ENCODE measurements at regions not wholly inside any gene's neighbourhood (a gene's known extent, or its start where the extent isn't known, plus 50 kb on each side); places are given as distances from the start of the nearest gene placed in this dataset.

DNA sequence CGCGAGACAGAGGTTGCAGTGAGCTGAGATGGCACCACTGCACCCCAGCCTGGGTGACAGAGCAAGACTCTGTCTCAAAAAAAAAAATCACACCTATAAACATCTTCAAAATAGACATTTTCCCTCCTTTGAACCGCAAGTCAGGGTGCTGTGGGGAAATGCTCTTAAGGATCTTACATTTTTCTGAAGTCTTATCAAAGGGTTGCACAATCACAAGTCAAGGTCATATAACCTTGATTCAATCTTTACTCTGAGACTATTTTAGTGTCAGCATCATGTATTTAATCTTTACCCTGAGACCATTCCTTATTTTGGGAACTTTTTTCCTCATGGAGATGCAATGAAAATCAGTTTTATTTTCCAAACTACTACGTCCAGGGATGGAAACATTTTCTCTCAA, 62.8 kb upstream of the RANBP3L start:
- Histone ChIP-seq H3K27me3 (ENCODE audit: insufficient read depth, poor library complexity, severe bottlenecking) (no peaks in the 10 kb centered on the region), H3K4me3 (replicated peaks; ENCODE audit: insufficient read depth, low read length) (no peak overlapping the region), H3K27ac (replicated peaks) (no peak overlapping the region)
- no peak for DNase-seq (ENCODE audit: low read depth in 1 of 2, low spot score in 1 of 2)
- TF ChIP-seq, protein P1, sequence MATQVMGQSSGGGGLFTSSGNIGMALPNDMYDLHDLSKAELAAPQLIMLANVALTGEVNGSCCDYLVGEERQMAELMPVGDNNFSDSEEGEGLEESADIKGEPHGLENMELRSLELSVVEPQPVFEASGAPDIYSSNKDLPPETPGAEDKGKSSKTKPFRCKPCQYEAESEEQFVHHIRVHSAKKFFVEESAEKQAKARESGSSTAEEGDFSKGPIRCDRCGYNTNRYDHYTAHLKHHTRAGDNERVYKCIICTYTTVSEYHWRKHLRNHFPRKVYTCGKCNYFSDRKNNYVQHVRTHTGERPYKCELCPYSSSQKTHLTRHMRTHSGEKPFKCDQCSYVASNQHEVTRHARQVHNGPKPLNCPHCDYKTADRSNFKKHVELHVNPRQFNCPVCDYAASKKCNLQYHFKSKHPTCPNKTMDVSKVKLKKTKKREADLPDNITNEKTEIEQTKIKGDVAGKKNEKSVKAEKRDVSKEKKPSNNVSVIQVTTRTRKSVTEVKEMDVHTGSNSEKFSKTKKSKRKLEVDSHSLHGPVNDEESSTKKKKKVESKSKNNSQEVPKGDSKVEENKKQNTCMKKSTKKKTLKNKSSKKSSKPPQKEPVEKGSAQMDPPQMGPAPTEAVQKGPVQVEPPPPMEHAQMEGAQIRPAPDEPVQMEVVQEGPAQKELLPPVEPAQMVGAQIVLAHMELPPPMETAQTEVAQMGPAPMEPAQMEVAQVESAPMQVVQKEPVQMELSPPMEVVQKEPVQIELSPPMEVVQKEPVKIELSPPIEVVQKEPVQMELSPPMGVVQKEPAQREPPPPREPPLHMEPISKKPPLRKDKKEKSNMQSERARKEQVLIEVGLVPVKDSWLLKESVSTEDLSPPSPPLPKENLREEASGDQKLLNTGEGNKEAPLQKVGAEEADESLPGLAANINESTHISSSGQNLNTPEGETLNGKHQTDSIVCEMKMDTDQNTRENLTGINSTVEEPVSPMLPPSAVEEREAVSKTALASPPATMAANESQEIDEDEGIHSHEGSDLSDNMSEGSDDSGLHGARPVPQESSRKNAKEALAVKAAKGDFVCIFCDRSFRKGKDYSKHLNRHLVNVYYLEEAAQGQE (IDR thresholded peaks at IDR 0.05; ENCODE audit: insufficient replicate concordance, low read depth): no peak
- no peak for TF ChIP-seq GABPA (IDR thresholded peaks at IDR 0.05; ENCODE audit: low read depth)
- no peak for TF ChIP-seq POLR2AphosphoS5 (IDR thresholded peaks at IDR 0.05; ENCODE audit: low read depth)
- TF ChIP-seq, protein P2, sequence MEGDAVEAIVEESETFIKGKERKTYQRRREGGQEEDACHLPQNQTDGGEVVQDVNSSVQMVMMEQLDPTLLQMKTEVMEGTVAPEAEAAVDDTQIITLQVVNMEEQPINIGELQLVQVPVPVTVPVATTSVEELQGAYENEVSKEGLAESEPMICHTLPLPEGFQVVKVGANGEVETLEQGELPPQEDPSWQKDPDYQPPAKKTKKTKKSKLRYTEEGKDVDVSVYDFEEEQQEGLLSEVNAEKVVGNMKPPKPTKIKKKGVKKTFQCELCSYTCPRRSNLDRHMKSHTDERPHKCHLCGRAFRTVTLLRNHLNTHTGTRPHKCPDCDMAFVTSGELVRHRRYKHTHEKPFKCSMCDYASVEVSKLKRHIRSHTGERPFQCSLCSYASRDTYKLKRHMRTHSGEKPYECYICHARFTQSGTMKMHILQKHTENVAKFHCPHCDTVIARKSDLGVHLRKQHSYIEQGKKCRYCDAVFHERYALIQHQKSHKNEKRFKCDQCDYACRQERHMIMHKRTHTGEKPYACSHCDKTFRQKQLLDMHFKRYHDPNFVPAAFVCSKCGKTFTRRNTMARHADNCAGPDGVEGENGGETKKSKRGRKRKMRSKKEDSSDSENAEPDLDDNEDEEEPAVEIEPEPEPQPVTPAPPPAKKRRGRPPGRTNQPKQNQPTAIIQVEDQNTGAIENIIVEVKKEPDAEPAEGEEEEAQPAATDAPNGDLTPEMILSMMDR (IDR thresholded peaks at IDR 0.05; ENCODE audit: insufficient read depth, low read length): no peak
- TF ChIP-seq SPI1 (IDR thresholded peaks at IDR 0.05; ENCODE audit: borderline replicate concordance, low read depth): no peak

DNA sequence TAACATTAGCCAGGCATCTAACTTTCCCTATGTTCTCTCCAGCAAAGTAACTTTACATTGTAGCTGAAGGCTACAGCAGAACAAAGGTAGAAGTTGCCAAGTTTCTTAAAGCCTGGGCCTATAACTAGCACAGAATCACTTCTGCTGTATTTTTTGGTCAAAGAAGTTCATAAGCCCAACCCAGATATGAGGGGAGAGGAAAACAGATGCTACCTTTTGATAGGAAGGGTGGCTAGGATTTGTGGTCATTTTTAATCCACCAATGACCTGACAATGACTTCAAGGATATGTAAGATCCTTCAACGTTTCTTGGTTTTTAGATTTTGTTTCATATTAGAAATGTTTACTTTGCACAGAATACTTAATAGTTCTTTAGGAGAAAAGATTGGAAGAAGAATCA, 64.2 kb upstream of the RANBP3L start:
- DNase-seq (ENCODE audit: low read depth in 1 of 2, low spot score in 1 of 2): no peak
- H3K27me3 ChIP-seq (ENCODE audit: insufficient read depth, poor library complexity, severe bottlenecking): no peaks in the 10 kb centered on the region
- H3K27ac ChIP-seq (replicated peaks): no peak overlapping the region
- TF ChIP-seq POLR2AphosphoS5 (IDR thresholded peaks at IDR 0.05; ENCODE audit: low read depth) (no peak), GABPA (IDR thresholded peaks at IDR 0.05; ENCODE audit: low read depth) (no peak), SPI1 (IDR thresholded peaks at IDR 0.05; ENCODE audit: borderline replicate concordance, low read depth) (no peak)
- TF ChIP-seq, protein P2 (IDR thresholded peaks at IDR 0.05; ENCODE audit: insufficient read depth, low read length): no peak
- TF ChIP-seq, protein P1 (IDR thresholded peaks at IDR 0.05; ENCODE audit: insufficient replicate concordance, low read depth): no peak
- no peak overlapping the region for H3K4me3 ChIP-seq (replicated peaks; ENCODE audit: insufficient read depth, low read length)

DNA sequence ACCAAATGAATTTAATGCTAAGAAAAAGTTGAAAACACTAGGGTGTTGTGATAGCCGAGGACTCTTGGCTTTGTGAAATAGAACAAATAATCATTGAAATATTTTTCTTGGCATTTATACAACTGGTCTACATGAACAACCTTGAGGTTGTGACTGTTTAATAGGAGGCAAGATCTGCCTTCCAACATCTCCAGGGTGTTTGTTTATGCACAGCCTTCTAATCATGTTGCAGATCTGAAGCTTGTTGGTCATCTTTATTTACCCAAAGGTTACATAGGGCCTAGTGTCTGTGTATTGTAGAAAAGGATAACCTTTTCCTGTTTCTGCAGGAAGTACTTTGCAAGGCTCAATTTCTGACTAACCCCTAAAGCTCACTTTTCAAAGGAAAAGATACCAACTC, 65.2 kb upstream of the RANBP3L start:
- H3K4me3 ChIP-seq (replicated peaks; ENCODE audit: insufficient read depth, low read length): no peak overlapping the region

DNA sequence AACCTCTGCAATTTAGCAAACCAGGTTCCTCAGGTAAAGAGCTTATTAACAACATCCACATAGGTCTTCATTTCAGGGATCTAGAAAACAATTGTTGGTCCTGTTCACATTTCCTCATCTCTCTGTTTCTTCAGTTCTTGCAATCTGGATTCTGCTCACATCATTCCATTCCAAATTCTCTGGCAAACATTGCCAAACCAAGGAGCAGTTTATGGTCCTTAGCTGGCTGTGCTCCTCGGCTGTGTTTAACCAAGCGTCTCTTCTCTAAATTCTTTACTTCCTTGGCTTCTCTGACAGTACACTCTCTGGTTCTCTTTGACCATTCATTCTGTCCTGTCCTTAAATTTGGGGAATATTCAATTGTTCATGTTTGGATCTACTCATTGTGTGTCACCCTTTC, 65.8 kb upstream of the RANBP3L start:
- no peak overlapping the region for H3K4me3 ChIP-seq (replicated peaks; ENCODE audit: insufficient read depth, low read length)
- no peaks in the 10 kb centered on the region for H3K27me3 ChIP-seq (ENCODE audit: insufficient read depth, poor library complexity, severe bottlenecking)
- no peak for DNase-seq (ENCODE audit: low read depth in 1 of 2, low spot score in 1 of 2)
- TF ChIP-seq, protein P1 (IDR thresholded peaks at IDR 0.05; ENCODE audit: insufficient replicate concordance, low read depth): no peak
- TF ChIP-seq GABPA (IDR thresholded peaks at IDR 0.05; ENCODE audit: low read depth): no peak
- TF ChIP-seq SPI1 (IDR thresholded peaks at IDR 0.05; ENCODE audit: borderline replicate concordance, low read depth): no peak
- TF ChIP-seq, protein P2 (IDR thresholded peaks at IDR 0.05; ENCODE audit: insufficient read depth, low read length): no peak
- no peak for TF ChIP-seq POLR2AphosphoS5 (IDR thresholded peaks at IDR 0.05; ENCODE audit: low read depth)
- H3K27ac ChIP-seq (replicated peaks): no peak overlapping the region

More for the DNA sequence above, 65.2 kb upstream of the RANBP3L start:
- H3K27ac ChIP-seq (replicated peaks): no peak overlapping the region
- TF ChIP-seq SPI1 (IDR thresholded peaks at IDR 0.05; ENCODE audit: borderline replicate concordance, low read depth): no peak
- no peak for DNase-seq (ENCODE audit: low read depth in 1 of 2, low spot score in 1 of 2)
- no peaks in the 10 kb centered on the region for H3K27me3 ChIP-seq (ENCODE audit: insufficient read depth, poor library complexity, severe bottlenecking)

Data from HL-60 (cell line).